NB4 (cell line): ENCODE measurements at regions not wholly inside any gene's neighbourhood (a gene's known extent, or its start where the extent isn't known, plus 50 kb on each side); places are given as distances from the start of the nearest gene placed in this dataset.

Experiments
- CTCF ChIP-seq: IDR thresholded peaks from one replicate; pipeline ENCODE4 v1.5.1; 2012; ENCODE audit warnings: low read depth, low read length
- MYC ChIP-seq: IDR thresholded peaks from 2 replicates; pipeline ENCODE4 v1.6.1; 2011; ENCODE audit warnings: low read depth, low read length
- POLR2A ChIP-seq: IDR thresholded peaks from 2 replicates; pipeline ENCODE4 v1.6.1; 2011; ENCODE audit warnings: mild to moderate bottlenecking; ENCODE audit not compliant: insufficient read length; ENCODE audit errors: extremely low read depth

DNA sequence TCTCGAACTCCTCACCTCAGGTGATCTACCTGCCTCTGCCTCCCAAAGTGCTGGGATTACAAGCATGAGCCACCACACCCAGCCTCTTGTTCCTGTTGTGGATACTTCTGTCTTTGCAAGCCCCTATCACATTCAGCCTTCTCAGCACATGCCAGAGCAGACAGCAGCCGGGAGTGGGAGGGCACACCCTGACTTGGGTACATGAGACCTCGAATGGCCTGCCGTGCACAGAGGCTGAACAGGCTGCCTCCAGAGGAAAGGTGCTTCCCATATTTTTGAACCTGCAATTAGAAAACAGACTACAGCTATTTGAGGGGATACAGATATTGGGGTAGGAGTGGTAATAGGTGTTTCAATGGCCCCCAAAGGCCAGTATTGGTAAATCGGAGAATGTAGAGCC is 307.3 kb upstream of the DIO3 start:
- TF ChIP-seq CTCF, result no peak
- TF ChIP-seq POLR2A, result no peak
- no peak for TF ChIP-seq MYC
